ENCODE measurements at regions not wholly inside any gene's neighbourhood (a gene's known extent, or its start where the extent isn't known, plus 50 kb on each side); places are given as distances from the start of the nearest gene placed in this dataset.

- no peak for DNase-seq
These were observed 607.3 kb downstream of the NCAM2 start for GRCh38 chr21:21605521-21605920.

- DNase-seq: no peak
These were observed 607.8 kb downstream of the NCAM2 start for GRCh38 chr21:21606041-21606440.

- DNase-seq: no peak
These were observed 614.3 kb downstream of the NCAM2 start for GRCh38 chr21:21612466-21612865.

- no peak for DNase-seq
These were observed 616.8 kb downstream of the NCAM2 start for GRCh38 chr21:21614966-21615365.

GRCh38 chr21:21622460-21623234 is 624.4 kb downstream of the NCAM2 start:
- no peak for DNase-seq

- DNase-seq: no peak
These were observed 626.5 kb downstream of the NCAM2 start for GRCh38 chr21:21624674-21625073.

GRCh38 chr21:21631961-21632360 is 633.8 kb downstream of the NCAM2 start:
- no peak for DNase-seq

- DNase-seq: no peak
These were observed 634.7 kb downstream of the NCAM2 start for GRCh38 chr21:21632926-21633325.

- DNase-seq: no peak
These were observed 663.5 kb downstream of the NCAM2 start for GRCh38 chr21:21661741-21662140.

- DNase-seq: no peak
These were observed 664.6 kb downstream of the NCAM2 start for GRCh38 chr21:21662776-21663175.

- no peak for DNase-seq
These were observed 666.7 kb downstream of the NCAM2 start for GRCh38 chr21:21664871-21665270.

GRCh38 chr21:21666689-21667088 is 668.5 kb downstream of the NCAM2 start:
- no peak for DNase-seq

- no peak for DNase-seq
These were observed 670.0 kb downstream of the NCAM2 start for GRCh38 chr21:21668198-21668597.

GRCh38 chr21:21673959-21674358 is 675.8 kb downstream of the NCAM2 start:
- DNase-seq: no peak

- no peak for DNase-seq
These were observed 677.4 kb downstream of the NCAM2 start for GRCh38 chr21:21675601-21676000.

GRCh38 chr21:21682172-21682571 is 684.0 kb downstream of the NCAM2 start:
- DNase-seq: no peak

GRCh38 chr21:21688889-21689288 is 690.7 kb downstream of the NCAM2 start:
- DNase-seq: no peak

GRCh38 chr21:21690068-21690665 is 692.0 kb downstream of the NCAM2 start:
- DNase-seq: no peak

GRCh38 chr21:21712748-21713520 is 714.7 kb downstream of the NCAM2 start:
- DNase-seq: no peak

GRCh38 chr21:21713651-21714180 is 715.5 kb downstream of the NCAM2 start:
- no peak for DNase-seq

GRCh38 chr21:21714426-21714825 is 716.2 kb downstream of the NCAM2 start:
- no peak for DNase-seq

GRCh38 chr21:21715266-21715969 is 717.2 kb downstream of the NCAM2 start:
- DNase-seq: no peak

GRCh38 chr21:21722731-21723130 is 724.5 kb downstream of the NCAM2 start:
- no peak for DNase-seq

Measured in GF-D8 (cell line).